B cell (primary cell): ENCODE measurements at regions not wholly inside any gene's neighbourhood (a gene's known extent, or its start where the extent isn't known, plus 50 kb on each side); places are given as distances from the start of the nearest gene placed in this dataset.

ENCODE experiments used
- ATAC-seq: fragments of 200-7000 bp; cut with Tn5 transposase; one replicate; pipeline ENCODE4 v1.10.0; 2021; ENCODE audit warnings: low read depth, mild to moderate bottlenecking, moderate number of reproducible peaks, moderate library complexity
- CTCF ChIA-PET: fragments of 350-600 bp; sonication (Branson Sonifier 250); formaldehyde crosslinking; loops from one replicate; lab custom pipeline; 2021; ENCODE audit warnings: antibody characterized with exemption, inconsistent platforms; lab: Charles Lee
- POLR2A ChIA-PET: fragments of 350-600 bp; sonication (Branson Sonifier 250); formaldehyde crosslinking; loops from one replicate; lab custom pipeline; 2021; ENCODE audit warnings: antibody characterized with exemption; lab: Charles Lee
- DNase-seq: peaks from one replicate; pipeline ENCODE4 v3.0.0; 2013
- H2AFZ ChIP-seq: 2 replicates; pipeline ENCODE4 v1.6.1; 2012; ENCODE audit warnings: mild to moderate bottlenecking, low read depth, low read length; ENCODE audit not compliant: insufficient read depth, poor library complexity, severe bottlenecking
- H3K27ac ChIP-seq, 2 donors: 1 replicate in 1 of 2; 2 replicates in 1 of 2; pipeline ENCODE4 v1.5.1; 2012 to 2013; ENCODE audit warnings: low read length in 2 of 2, mild to moderate bottlenecking in 2 of 2, moderate library complexity in 1 of 2
- H3K27me3 ChIP-seq, 4 experiments: fragments of 200-600 bp in 1 of 4; sonication (generic) in 1 of 4; replicated peaks in 1 of 4; 1 replicate in 2 of 4; 2 replicates in 2 of 4; pipeline versions ENCODE4 v1.6.1 to v1.7.0; 2013 to 2016; ENCODE audit warnings: low read length in 3 of 4, mild to moderate bottlenecking in 2 of 4, mixed read lengths in 1 of 4, moderate library complexity in 1 of 4; ENCODE audit not compliant: insufficient read depth in 4 of 4, control insufficient read depth in 3 of 4; ENCODE audit errors: control extremely low read depth in 1 of 4
- H3K36me3 ChIP-seq, 2 experiments: replicated peaks in 1 of 2; 1 replicate in 1 of 2; 2 replicates in 1 of 2; pipeline versions ENCODE4 v1.6.1 to v1.7.1; 2013; ENCODE audit warnings: low read length in 1 of 2; ENCODE audit not compliant: insufficient read depth in 2 of 2, control insufficient read depth in 1 of 2; ENCODE audit errors: control extremely low read depth in 1 of 2, extremely low read depth in 1 of 2
- H3K4me1 ChIP-seq, 2 donors: fragments of 200-600 bp in 1 of 2; sonication (generic) in 1 of 2; 1 replicate in 1 of 2; 2 replicates in 1 of 2; pipeline versions ENCODE4 v1.5.1 to v1.6.1; 2013 to 2017; ENCODE audit warnings: low read length in 2 of 2; ENCODE audit not compliant: control insufficient read depth in 2 of 2, insufficient read depth in 2 of 2
- H3K4me2 ChIP-seq: replicated peaks from 2 replicates; pipeline ENCODE3; 2012; ENCODE audit warnings: mild to moderate bottlenecking, low read depth, low read length; ENCODE audit not compliant: poor library complexity, severe bottlenecking
- H3K4me3 ChIP-seq, 5 experiments: fragments of 200-600 bp in 1 of 5; sonication (generic) in 1 of 5; 1 replicate in 3 of 5; 2 replicates in 2 of 5; pipeline versions ENCODE4 v1.5.1 to v1.7.0; 2011 to 2016; ENCODE audit warnings: low read length in 4 of 5, mild to moderate bottlenecking in 4 of 5, low read depth in 2 of 5, control low read depth in 1 of 5, moderate library complexity in 1 of 5; ENCODE audit not compliant: insufficient read depth in 1 of 5; ENCODE audit errors: control extremely low read depth in 1 of 5, extremely low read depth in 1 of 5
- H3K79me2 ChIP-seq: fragments of 200-600 bp; sonication (generic); one replicate; pipeline ENCODE4 v1.6.0; 2016; ENCODE audit warnings: low read length; ENCODE audit not compliant: control insufficient read depth, insufficient read depth
- H3K9ac ChIP-seq: fragments of 200-600 bp; sonication (generic); 2 replicates; pipeline ENCODE4 v1.6.1; 2017; ENCODE audit warnings: mild to moderate bottlenecking, low read length, moderate library complexity
- H3K9me3 ChIP-seq, 3 donors: one replicate each; pipeline versions ENCODE4 v1.6.1 to v1.7.1; 2013; ENCODE audit warnings: low read length in 2 of 3; ENCODE audit not compliant: control insufficient read depth in 2 of 3, insufficient read depth in 1 of 3; ENCODE audit errors: control extremely low read depth in 1 of 3
- H4K20me1 ChIP-seq: 2 replicates; pipeline ENCODE4 v1.6.0; 2012; ENCODE audit warnings: mild to moderate bottlenecking, low read length; ENCODE audit not compliant: insufficient read depth, control insufficient read depth, poor library complexity, severe bottlenecking
- H3K27ac Mint-ChIP-seq: one replicate; pipeline ENCODE4 v1.8.0; 2021; ENCODE audit warnings: mixed read lengths
- H3K27me3 Mint-ChIP-seq: one replicate; pipeline ENCODE4 v1.8.0; 2021; ENCODE audit warnings: mixed read lengths
- H3K4me1 Mint-ChIP-seq: one replicate; pipeline ENCODE4 v1.8.0; 2021; ENCODE audit warnings: mixed read lengths
- H3K4me3 Mint-ChIP-seq: one replicate; pipeline ENCODE4 v1.8.0; 2021; ENCODE audit warnings: mixed read lengths
- H3K9me3 Mint-ChIP-seq: one replicate; pipeline ENCODE4 v1.8.0; 2022; ENCODE audit warnings: mixed read lengths; ENCODE audit not compliant: insufficient read depth
- CTCF ChIP-seq: fragments of 200-600 bp; IDR thresholded peaks from one replicate; pipeline ENCODE4 v1.8.0; 2022; ENCODE audit warnings: antibody characterized with exemption, mild to moderate bottlenecking
- EZH2 ChIP-seq: IDR thresholded peaks from 2 replicates; pipeline ENCODE4 v1.6.1; 2012; ENCODE audit warnings: borderline replicate concordance, low read depth, mild to moderate bottlenecking, moderate library complexity, low read length; ENCODE audit not compliant: insufficient read depth, poor library complexity, severe bottlenecking
- WGBS: methylation state at CpG from one replicate; pipeline ENCODE4 v1.1.5; 2013; ENCODE audit warnings: missing lambda C conversion rate; ENCODE audit not compliant: insufficient coverage; 5-methylcytosine and 5-hydroxymethylcytosine counted together
- intact Hi-C: fragments of 100-400 bp; cut with micrococcal nuclease; formaldehyde crosslinking; loops from one replicate; pipeline ENCODE4 v1.10.0; 2022

GRCh38 chr3:69535613-69536012 lies 149.7 kb upstream of the FRMD4B start:
- no peak overlapping the region for H3K27ac Mint-ChIP-seq
- Histone ChIP-seq H3K9ac (no peak overlapping the region), H3K79me2 (no peaks in the 10 kb centered on the region), H3K27me3 (peaks cover 0 to under 1% (median 0%) of the 10 kb centered on the region in 4 experiments), H3K4me3 (no peak overlapping the region), H3K36me3 (no peaks in the 10 kb centered on the region), H3K4me2 (no peak overlapping the region), H3K4me1 (no peaks in the 10 kb centered on the region), H3K9me3 (peaks cover 0 to 6% (median 0%) of the 10 kb centered on the region in 3 donors), H4K20me1 (no peaks in the 10 kb centered on the region), H3K27ac (no peak overlapping the region), H2AFZ (no peak overlapping the region)
- no peaks in the 10 kb centered on the region for H3K4me1 Mint-ChIP-seq
- no peak for ATAC-seq
- CTCF ChIA-PET: no interaction called here
- no peak overlapping the region for H3K4me3 Mint-ChIP-seq
- intact Hi-C loops: no loop called here
- POLR2A ChIA-PET: no interaction called here
- WGBS: 92% methylated on average over 8 of the region's 9 CpGs
- no peak for TF ChIP-seq EZH2
- no peak for TF ChIP-seq CTCF
- no peaks in the 10 kb centered on the region for H3K9me3 Mint-ChIP-seq
- peaks cover 6% of the 10 kb centered on the region for H3K27me3 Mint-ChIP-seq
- DNase-seq: no peak

GRCh38 chr3:69532547-69533224 lies 146.8 kb upstream of the FRMD4B start:
- no peaks in the 10 kb centered on the region for H4K20me1 ChIP-seq
- H3K9me3 Mint-ChIP-seq: no peaks in the 10 kb centered on the region
- H3K4me1 Mint-ChIP-seq: no peaks in the 10 kb centered on the region
- WGBS: 74% methylated on average over 3 of the region's 5 CpGs
- ATAC-seq (no peak), DNase-seq (no peak)
- H3K27me3 ChIP-seq: no peaks in the 10 kb centered on the region
- H3K4me3 Mint-ChIP-seq: no peak overlapping the region
- no peak overlapping the region for H3K9ac ChIP-seq
- TF ChIP-seq CTCF (no peak), EZH2 (no peak)
- no peak overlapping the region for H3K4me2 ChIP-seq
- H3K4me3 ChIP-seq: no peak overlapping the region
- intact Hi-C loops: no loop called here
- H3K79me2 ChIP-seq: no peaks in the 10 kb centered on the region
- CTCF ChIA-PET: no interaction called here
- peaks cover 3% of the 10 kb centered on the region for H3K27me3 Mint-ChIP-seq
- no peak overlapping the region for H3K27ac Mint-ChIP-seq
- no peak overlapping the region for H2AFZ ChIP-seq
- no peaks in the 10 kb centered on the region for H3K36me3 ChIP-seq
- no peaks in the 10 kb centered on the region for H3K4me1 ChIP-seq
- H3K9me3 ChIP-seq: peaks cover 0 to 3% (median 0%) of the 10 kb centered on the region in 3 donors
- POLR2A ChIA-PET: no interaction called here
- no peak overlapping the region for H3K27ac ChIP-seq
